DND-41 (cell line): ENCODE measurements at regions not wholly inside any gene's neighbourhood (a gene's known extent, or its start where the extent isn't known, plus 50 kb on each side); places are given as distances from the start of the nearest gene placed in this dataset.
"Not testable (repeated sequence)": the region's sequence is repeated elsewhere in the genome, so short reads cannot be mapped to it uniquely, and the experiment has no call there.

ENCODE experiments used
- ATAC-seq: fragments of 200-7000 bp; cut with Tn5 transposase; 3 replicates; pipeline ENCODE4 v1.9.1; 2021; ENCODE audit warnings: low read depth; ENCODE audit not compliant: insufficient read depth
- DNase-seq: peaks from one replicate; pipeline ENCODE4 v3.0.0-alpha.2; 2020
- H2AFZ ChIP-seq: 2 replicates; pipeline ENCODE4 v1.6.0; 2012; ENCODE audit warnings: low read depth, low read length
- H3K27ac ChIP-seq: 2 replicates; pipeline ENCODE4 v1.5.1; 2012; ENCODE audit warnings: low read length, inconsistent platforms
- H3K27me3 ChIP-seq: fragments of 200-600 bp; sonication (generic); 2 replicates; pipeline ENCODE4 v1.6.0; 2012; ENCODE audit warnings: low read length, mild to moderate bottlenecking, inconsistent platforms; ENCODE audit not compliant: insufficient read depth, poor library complexity
- H3K36me3 ChIP-seq: 2 replicates; pipeline ENCODE4 v1.5.1; 2012; ENCODE audit warnings: low read length, inconsistent platforms; ENCODE audit not compliant: insufficient read depth
- H3K4me1 ChIP-seq: 2 replicates; pipeline ENCODE4 v1.5.1; 2012; ENCODE audit warnings: mild to moderate bottlenecking, low read length; ENCODE audit not compliant: insufficient read depth
- H3K4me2 ChIP-seq: 2 replicates; pipeline ENCODE4 v1.6.0; 2012; ENCODE audit warnings: mild to moderate bottlenecking, moderate library complexity, low read length, inconsistent platforms; ENCODE audit not compliant: insufficient read depth
- H3K4me3 ChIP-seq, 2 experiments: fragments of 200-600 bp in 1 of 2; shearing (Covaris generic) in 1 of 2; 2 replicates each; pipeline ENCODE4 v1.5.1; 2012 to 2016; ENCODE audit warnings: inconsistent platforms in 2 of 2, low read length in 2 of 2, mild to moderate bottlenecking in 2 of 2, low read depth in 1 of 2, moderate library complexity in 1 of 2
- H3K79me2 ChIP-seq: 2 replicates; pipeline ENCODE4 v1.6.0; 2012; ENCODE audit warnings: low read length, inconsistent platforms; ENCODE audit not compliant: insufficient read depth
- H3K9ac ChIP-seq: 2 replicates; pipeline ENCODE4 v1.6.0; 2012; ENCODE audit warnings: low read depth, mild to moderate bottlenecking, inconsistent platforms, low read length, moderate library complexity
- H3K9me3 ChIP-seq: 2 replicates; pipeline ENCODE4 v1.5.1; 2012; ENCODE audit warnings: low read length, moderate library complexity, mild to moderate bottlenecking, inconsistent platforms; ENCODE audit not compliant: insufficient read depth, severe bottlenecking
- H4K20me1 ChIP-seq: 2 replicates; pipeline ENCODE4 v1.6.0; 2012; ENCODE audit warnings: low read length; ENCODE audit not compliant: insufficient read depth
- EZH2 ChIP-seq: IDR thresholded peaks from 3 replicates; pipeline ENCODE4 v1.6.1; 2012; ENCODE audit warnings: borderline replicate concordance, low read depth, mild to moderate bottlenecking, moderate library complexity, low read length, inconsistent platforms; ENCODE audit not compliant: severe bottlenecking
- TF ChIP-seq, protein P1 (sequence below): IDR thresholded peaks from 2 replicates; pipeline ENCODE4 v1.5.1; 2012; ENCODE audit warnings: borderline replicate concordance, low read length, moderate library complexity, mild to moderate bottlenecking; ENCODE audit not compliant: poor library complexity, severe bottlenecking; ENCODE audit errors: extremely low read depth

GRCh38 chr4:103400405-103400804, 202.3 kb upstream of the CENPE start:
- Histone ChIP-seq H4K20me1 (no peaks in the 10 kb centered on the region), H3K4me3 (no peak overlapping the region), H3K27ac (no peak overlapping the region), H3K4me2 (no peak overlapping the region), H3K4me1 (no peaks in the 10 kb centered on the region), H3K9ac (no peak overlapping the region), H3K27me3 (no peaks in the 10 kb centered on the region), H3K9me3 (no peaks in the 10 kb centered on the region), H3K79me2 (no peaks in the 10 kb centered on the region), H3K36me3 (no peaks in the 10 kb centered on the region), H2AFZ (no peak overlapping the region)
- TF ChIP-seq, protein P1, sequence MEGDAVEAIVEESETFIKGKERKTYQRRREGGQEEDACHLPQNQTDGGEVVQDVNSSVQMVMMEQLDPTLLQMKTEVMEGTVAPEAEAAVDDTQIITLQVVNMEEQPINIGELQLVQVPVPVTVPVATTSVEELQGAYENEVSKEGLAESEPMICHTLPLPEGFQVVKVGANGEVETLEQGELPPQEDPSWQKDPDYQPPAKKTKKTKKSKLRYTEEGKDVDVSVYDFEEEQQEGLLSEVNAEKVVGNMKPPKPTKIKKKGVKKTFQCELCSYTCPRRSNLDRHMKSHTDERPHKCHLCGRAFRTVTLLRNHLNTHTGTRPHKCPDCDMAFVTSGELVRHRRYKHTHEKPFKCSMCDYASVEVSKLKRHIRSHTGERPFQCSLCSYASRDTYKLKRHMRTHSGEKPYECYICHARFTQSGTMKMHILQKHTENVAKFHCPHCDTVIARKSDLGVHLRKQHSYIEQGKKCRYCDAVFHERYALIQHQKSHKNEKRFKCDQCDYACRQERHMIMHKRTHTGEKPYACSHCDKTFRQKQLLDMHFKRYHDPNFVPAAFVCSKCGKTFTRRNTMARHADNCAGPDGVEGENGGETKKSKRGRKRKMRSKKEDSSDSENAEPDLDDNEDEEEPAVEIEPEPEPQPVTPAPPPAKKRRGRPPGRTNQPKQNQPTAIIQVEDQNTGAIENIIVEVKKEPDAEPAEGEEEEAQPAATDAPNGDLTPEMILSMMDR, result no peak
- no peak for TF ChIP-seq EZH2
- no peak for DNase-seq
- ATAC-seq, result no peak

GRCh38 chr4:103397541-103397940, 199.4 kb upstream of the CENPE start:
- no peaks in the 10 kb centered on the region for H3K79me2 ChIP-seq
- H3K27ac ChIP-seq, result no peak overlapping the region
- H3K4me3 ChIP-seq, result no peak overlapping the region
- no peaks in the 10 kb centered on the region for H4K20me1 ChIP-seq
- H2AFZ ChIP-seq, result no peak overlapping the region
- H3K27me3 ChIP-seq, result no peaks in the 10 kb centered on the region
- no peak for DNase-seq
- no peaks in the 10 kb centered on the region for H3K36me3 ChIP-seq
- H3K4me2 ChIP-seq, result no peak overlapping the region
- ATAC-seq, result no peak
- no peaks in the 10 kb centered on the region for H3K9me3 ChIP-seq
- no peak overlapping the region for H3K9ac ChIP-seq
- no peaks in the 10 kb centered on the region for H3K4me1 ChIP-seq
- TF ChIP-seq EZH2, result no peak
- TF ChIP-seq, protein P1, result no peak

DNA sequence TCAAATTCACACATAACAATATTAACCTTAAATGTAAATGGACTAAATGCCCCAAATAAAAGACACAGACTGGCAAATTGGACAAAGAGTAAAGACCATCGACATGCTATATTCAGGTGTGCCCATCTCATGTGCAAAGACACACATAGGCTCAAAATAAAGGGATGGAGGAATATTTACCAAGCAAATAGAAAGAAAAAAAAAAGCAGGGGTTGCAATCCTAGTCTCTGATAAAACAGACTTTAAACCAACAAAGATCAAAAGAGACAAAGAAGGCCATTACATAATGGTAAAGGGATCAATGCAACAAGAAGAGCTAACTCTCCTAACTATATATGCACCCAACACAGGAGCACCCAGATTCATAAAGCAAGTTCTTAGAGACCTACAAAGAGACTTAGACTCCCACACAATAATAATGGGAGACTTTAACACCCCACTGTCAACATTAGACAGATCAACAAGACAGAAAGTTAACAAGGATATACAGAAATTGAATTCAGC, 189.4 kb upstream of the CENPE start:
- H4K20me1 ChIP-seq, H3K9ac ChIP-seq, H3K79me2 ChIP-seq, H3K36me3 ChIP-seq, H2AFZ ChIP-seq, H3K4me3 ChIP-seq, H3K4me1 ChIP-seq, H3K27ac ChIP-seq, DNase-seq, H3K4me2 ChIP-seq, ATAC-seq, H3K9me3 ChIP-seq, H3K27me3 ChIP-seq: not testable (repeated sequence)

DNA sequence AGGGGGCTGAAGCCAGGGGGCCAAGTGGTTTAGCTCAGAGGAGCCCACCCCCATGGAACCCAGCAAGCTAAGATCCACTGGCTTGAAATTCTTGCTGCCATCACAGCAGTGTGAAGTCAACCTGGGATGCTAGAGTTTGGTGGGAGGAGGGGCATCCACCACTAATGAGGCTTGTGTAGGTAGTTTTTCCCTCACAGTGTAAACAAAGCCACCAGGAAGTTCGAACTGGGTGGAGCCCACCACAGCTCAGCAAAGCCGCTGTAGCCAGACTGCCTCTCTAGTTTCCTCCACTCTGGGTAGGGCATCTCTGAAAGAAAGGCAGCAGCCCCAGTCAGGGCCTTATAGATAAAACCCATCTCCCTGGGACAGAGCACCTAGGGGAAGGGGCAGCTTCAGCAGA, 187.4 kb upstream of the CENPE start:
- H3K4me2 ChIP-seq, H3K27ac ChIP-seq, ATAC-seq, H3K36me3 ChIP-seq, H3K4me3 ChIP-seq, H3K9ac ChIP-seq, H3K27me3 ChIP-seq, H4K20me1 ChIP-seq, H2AFZ ChIP-seq, H3K79me2 ChIP-seq, H3K4me1 ChIP-seq, H3K9me3 ChIP-seq, DNase-seq: not testable (repeated sequence)
